SHP77 treated with DMSO at 0.1 percent for 48 hours (cell line): ENCODE measurements at regions not wholly inside any gene's neighbourhood (a gene's known extent, or its start where the extent isn't known, plus 50 kb on each side); places are given as distances from the start of the nearest gene placed in this dataset.

ENCODE experiments used
- DNase-seq: peaks from one replicate; lab custom pipeline; 2025; lab: John Stamatoyannopoulos, UW

DNA sequence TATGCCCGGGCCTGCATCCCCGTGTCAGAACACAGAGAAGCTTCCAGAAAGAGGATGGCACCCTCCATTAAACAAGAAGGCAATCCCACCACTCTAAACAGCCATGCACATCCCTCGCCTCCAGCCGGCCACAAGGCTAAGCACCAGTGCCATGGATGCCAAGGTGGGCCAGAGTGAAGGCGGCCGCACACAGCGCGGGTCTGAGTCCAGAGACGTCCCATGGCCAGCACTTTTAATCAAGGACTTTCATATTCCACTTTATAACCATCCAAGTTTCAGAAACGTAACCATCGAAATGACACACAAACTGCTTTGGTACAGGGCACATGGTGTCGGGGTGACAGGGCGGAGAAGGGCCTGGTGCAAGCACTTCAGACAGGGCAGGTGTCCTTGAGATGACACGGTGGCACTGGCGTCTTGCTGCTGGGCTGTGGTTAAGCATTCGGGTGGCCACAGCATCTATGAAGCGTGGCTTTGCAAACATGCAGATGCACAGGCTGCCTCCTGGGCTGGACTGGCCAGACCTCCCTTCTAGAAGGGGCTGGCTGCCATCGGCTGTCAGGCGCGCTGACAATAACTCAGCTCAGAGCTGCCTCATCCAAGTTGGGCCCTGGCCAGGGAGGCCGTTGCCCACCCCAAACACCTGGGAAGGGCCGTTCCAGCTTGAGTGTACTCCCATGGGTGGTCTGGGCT is 117.2 kb downstream of the RFLNA start:
- no peak for DNase-seq

DNA sequence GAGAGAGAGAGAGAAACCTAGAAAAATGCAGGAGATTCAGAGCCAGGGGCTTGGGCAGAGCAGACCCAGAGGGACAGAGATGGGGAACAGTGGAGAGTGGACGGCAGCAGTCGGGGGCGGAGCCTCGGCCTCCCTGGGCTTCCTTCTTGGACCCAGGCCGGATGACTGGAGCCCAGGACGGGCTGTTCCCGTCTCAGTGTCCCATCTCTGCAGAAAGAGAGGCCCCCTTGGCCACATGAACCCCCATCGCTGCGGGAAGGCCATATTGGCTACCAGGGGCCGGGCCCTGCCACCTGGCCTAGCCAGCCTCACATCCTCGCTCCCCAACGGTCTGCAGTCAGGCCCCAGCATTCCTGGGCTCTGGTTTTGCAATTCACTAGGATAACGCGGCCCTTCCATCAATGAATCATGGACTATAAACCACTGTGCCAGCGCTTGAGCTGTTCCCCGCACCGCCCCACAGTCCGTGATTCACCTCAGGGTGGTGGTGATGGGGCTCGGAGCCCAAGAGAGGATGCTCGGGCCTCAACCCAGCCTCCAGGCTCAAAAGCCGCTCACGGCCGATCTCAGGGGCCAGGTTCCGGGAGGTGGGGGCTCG is 116.5 kb downstream of the RFLNA start:
- no peak for DNase-seq

DNA sequence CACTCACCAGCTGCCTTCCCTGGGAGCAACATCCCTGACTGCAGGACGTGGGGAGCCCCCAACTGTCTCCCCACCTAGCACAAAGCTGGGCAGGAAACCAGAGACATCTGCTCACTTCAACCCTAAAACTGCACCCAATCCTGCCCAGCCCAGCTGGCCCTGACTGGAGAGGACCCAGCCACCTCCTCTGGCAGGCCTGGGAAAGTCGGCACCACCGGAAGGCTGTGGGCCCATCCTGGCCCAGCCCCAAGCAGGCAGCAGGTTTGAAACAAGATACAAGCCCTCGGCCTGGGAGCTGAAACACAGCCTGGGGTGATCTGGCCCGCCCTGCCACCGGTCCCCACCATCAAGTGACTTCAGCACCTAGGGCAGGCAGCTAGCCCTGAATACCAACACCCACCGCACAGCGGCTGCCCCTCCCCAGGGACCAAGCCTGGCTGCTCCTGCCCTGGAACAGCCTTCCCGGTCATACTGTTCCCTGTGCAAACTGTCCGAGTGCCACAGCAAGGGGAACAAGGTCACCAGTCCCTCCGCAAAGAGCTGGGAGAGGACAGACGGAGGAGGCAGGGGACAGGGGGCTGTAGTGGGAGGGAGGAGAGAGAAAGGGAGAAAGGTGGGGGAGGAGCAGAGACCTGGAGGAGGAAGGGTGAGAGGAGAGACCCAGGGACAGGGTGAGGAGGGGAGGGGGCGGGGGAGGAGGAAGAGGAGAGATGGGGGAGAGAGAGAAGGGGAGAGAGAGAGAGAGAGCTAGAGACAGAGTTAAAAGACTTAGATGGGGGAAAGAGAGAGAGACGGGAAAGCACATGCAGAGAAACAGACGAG is 115.7 kb downstream of the RFLNA start:
- no peak for DNase-seq

DNA sequence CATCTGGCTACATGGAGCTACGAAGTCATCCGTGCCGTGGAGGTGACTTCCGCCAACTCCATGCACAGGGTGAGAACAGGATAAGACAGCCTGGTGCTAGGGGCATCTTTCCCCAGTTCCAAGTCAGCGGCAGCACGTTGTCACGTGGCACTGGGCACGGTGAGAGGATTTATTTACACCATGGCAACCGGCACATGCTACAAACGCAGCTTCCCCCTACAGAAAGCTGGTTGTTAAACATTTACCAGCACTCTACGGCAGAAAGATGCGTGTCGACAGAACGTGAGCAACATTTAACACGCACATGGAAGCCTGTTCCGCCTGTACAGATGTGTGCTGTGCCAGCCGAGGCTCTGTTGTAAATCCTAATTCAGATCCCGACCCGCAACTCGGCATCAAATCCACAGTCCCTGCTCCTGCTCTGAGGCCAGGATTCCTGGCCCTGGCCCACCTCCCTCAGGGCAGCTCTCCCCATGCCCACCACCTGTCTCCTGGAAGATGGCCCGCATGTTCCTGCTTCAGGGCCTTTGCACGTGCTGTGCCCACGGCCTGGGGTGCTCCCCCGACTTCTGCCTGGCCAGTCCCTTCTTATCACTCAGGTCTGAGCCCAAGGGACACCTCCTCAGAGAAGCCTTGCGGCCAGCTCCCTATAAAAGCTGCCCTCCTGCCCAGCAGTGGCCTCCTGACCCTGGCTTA is 114.1 kb downstream of the RFLNA start:
- DNase-seq, result no peak

DNA sequence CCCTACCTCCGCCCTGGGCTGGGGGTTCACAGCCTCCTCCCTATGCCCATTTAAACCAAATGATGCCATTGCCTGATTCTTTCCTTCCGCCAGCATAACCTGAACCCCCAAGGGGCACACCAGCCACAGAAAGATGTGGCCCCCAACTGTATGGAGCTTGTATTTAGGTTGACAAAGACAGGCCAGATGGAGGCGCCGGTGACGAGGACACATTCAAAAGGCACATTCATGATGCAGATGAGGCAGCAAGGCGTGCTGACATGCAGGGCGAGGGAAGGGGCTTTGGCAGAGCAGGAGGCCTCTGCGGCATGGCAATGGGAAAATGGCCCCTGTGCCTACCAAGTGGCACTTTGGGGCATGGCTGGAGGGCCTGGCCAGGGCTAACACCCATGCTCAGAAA is 112.2 kb downstream of the RFLNA start:
- DNase-seq, result no peak

DNA sequence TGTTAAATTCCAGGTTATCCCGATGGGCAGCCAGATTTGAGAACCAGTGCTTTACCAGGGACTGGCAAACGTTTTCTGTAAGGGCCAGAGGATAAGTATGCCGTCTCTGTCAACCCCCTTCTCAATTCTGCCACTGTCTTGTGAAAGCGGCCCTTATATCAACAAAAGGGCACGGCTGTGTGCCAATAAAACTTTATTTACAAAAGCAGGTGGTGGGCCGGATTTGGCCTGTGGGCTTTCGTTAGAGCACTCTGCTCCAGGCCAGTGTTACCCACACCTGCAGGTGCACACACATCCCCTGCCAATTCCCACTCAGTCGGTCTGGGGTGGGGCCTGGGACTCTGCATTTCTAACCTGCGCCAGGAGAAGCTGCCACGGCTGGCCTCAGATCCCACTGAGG is 111.2 kb downstream of the RFLNA start:
- DNase-seq, result peak; percentile 36

DNA sequence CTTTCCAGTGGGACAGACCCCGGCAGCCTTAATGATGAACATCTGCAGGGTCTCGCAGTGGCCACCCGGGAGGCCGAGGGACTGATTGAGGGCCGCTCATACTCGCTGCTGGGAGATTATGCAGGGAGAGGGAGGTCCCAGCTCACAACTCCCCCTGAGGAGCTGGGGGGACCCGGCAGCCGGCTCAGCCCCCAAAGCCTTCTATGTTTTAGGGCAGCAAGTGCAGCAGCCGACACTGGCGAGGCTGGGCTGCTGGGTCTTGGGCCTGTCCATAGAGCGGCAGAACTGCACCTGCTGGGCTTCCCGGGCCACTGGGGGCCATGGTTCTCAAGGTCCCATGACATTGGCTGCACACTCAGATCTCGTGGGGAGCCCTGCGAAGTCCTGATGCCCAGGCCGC is 110.7 kb downstream of the RFLNA start:
- no peak for DNase-seq

DNA sequence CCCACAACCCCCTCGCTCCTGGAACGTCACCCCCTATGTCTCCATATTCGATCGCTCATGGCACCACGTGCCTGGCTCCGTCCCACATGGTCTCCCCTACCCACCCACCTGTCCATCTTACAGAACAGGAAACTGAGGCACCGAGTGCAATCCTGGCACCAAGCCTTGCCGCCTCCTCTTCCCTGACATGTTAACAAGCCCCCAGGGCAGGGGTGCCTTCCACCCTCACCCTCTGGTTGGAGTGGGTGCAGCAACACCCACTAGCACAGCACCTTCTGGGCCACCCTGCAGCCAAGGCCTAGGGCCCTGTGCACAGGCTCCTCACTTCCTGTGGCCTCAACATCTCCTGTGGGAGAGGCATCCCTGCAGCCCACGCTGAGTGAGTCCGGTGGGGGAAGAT is 110.3 kb downstream of the RFLNA start:
- DNase-seq, result no peak

DNA sequence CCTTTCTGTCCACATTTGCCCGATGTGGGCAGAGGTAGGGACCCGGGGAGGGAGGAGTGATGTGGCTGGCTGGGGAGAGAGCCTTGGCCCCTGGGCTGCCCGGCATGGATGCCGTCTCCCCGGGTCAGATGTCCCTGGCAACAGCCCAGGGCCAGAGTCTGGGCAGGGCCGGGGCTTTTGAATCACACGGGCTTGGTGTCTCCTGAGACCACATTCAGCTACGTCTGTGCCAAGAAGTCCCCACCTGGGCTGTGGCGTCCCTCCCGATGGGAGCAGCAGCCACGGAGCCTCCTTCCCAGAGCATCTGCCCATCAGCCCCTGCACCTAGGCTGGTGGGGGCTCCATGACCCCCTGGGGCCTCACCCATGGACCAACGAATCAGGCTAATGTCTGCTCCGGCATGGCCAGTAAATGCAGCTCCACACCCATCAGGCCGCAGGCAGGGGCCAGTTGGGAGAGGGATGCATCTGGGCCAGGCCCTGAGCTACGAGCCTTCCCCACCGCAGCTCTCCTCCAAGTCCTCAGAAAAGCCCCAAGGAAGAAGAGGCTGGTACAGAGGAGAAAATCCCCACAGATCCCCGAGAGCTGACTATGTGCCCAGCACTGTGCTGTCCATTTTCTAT is 109.4 kb downstream of the RFLNA start:
- DNase-seq, result no peak

DNA sequence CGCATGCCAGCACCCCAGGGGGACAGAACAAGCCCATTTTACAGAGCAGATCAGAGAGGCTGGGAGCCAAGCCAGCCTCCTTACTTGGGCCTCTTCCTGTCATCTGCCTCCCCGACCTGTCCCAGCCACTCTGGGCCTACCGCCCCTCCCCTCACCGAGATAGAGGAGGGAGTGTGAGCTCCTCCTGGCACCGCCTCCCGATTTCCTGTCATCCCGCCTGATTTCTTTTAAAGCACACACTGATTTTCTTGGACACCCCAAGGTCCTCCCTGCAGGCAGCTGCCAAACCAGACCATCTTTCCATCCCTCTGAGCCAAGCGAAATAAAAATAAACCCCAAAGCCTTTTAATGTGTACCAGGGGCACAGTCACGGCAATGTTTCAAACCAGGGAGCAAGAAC is 108.4 kb downstream of the RFLNA start:
- no peak for DNase-seq

DNA sequence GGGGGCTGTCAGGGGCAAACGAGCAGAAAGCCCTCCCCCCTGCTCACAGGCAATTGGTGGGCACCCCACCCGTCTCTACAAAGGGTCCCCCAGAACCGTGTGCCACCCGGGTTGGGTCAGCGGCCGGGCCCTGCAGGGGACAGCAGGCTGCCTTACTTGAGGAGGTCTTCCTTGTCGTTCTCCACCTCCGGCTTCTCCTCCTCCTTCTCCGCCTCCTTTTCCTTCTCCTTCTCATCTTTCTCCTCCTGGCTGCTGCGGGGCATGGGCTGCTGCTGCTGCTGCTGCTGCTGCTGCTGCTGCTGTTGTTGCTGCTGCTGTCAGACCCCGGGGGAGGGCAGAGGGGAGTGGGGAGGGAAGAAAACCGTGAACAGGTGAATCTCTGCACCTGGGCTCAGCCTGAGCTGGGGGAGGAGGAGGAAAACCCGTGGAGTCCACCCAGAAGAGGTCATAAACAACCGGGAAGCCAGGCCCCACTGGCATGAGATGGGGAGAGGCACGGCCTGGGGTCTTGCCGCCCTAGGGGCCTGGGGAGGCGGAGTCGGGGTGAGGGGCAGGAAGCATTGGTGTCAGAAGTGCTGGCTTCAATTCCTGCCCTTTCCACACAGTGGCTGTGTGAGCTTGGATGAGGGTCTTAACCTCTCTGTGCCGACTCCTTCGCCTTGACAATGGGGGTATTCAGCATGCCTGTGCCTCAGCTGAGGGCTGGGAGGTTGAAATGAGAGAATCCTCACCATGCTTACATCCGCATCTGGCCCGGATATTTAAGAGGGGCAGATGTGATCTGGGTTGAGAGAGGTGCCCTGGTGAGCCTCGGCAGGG is 107.6 kb downstream of the RFLNA start:
- DNase-seq, result no peak

DNA sequence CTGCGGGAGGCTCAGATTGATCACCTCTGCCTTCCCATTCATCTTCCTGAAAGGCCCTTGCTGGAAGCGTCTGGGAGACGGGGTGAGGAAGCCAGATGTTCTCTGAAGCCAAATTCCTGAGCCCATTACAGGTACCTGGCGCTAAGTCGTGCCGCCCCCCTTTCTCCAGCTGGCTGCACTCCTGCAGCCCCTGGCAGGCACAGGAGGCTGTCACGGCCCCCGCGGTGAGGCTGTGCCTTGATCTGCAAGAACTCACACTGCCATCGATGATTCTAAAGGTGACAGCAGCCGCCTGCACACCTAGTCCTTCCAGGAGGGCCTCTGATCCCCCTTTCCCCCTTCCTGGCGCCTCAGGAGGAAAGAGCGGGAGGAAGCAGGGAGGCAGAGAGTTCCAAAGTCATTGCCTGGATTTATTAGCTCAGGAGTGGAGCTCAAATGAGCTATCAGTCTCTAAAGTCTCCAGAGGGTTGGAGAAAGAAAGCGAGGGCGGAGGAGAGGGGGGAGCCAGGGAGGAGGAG is 106.9 kb downstream of the RFLNA start:
- no peak for DNase-seq

DNA sequence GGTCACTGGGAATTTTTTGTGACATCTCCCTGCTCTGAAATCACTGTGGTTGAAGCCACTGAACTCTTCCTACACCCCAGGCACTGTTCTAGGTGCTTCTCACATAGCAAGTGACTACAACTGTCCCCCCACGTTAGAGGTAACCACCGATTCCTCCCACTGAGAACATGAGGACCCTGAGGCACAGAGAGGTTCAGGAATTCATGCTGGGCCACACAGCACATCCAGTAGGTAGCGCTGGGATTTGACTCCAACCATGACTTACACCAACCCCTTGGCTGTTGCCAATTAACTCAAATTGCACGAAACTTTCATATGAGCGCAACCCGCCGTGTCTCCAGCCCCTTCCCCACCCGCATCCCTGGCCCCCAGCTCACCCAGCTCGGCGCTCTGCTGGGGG is 105.2 kb downstream of the RFLNA start:
- DNase-seq, result no peak

DNA sequence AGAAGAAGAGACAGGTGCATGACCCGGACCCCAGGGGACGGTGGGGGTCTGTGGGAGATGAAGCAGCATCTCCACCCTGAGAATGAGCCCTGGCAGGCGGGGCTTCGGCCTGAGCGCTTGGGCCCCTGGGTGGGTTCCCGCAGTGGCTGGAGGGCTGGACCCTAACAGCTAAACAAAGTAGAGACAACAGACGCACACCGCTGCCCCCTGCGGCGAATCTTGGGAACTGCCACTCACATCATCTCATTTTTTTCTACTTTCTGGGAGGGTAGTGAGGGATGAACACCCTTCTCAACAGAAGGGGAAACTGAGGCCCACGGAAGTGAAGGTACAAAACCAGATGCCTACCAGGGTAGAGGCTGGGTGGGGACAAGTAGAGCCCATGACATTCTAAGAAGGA is 104.7 kb downstream of the RFLNA start:
- DNase-seq, result no peak

DNA sequence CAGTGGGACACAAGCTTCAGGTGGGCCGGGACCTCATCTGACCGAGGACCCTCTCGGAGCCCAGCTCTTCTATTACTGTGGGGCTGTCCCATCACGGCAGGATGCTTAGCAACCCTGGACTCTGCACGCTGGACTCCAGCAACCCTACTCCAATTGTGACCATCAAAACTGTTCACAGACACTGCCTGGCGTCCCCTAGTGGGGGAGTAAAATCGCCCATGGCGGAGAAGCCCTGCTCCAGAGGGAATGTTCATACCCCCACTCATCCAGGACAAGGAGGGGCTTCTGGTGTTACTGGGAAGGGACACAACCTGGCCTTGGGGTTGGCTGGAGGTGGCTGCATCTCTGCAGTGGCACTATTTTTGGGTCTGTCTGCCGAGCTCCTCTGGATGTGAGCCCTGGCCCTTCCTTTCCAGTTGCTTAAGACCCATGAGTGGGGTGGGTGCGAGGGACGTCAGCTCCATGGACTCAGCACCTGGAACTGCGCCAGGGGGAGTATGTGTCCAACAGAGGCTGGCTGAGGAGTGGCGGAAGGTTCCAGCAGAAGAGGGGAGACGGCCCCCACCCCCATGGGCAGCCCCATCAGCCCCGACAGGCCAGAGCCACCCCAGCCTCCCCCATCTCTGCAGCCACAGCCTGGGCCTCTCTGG is 103.8 kb downstream of the RFLNA start:
- DNase-seq, result no peak

DNA sequence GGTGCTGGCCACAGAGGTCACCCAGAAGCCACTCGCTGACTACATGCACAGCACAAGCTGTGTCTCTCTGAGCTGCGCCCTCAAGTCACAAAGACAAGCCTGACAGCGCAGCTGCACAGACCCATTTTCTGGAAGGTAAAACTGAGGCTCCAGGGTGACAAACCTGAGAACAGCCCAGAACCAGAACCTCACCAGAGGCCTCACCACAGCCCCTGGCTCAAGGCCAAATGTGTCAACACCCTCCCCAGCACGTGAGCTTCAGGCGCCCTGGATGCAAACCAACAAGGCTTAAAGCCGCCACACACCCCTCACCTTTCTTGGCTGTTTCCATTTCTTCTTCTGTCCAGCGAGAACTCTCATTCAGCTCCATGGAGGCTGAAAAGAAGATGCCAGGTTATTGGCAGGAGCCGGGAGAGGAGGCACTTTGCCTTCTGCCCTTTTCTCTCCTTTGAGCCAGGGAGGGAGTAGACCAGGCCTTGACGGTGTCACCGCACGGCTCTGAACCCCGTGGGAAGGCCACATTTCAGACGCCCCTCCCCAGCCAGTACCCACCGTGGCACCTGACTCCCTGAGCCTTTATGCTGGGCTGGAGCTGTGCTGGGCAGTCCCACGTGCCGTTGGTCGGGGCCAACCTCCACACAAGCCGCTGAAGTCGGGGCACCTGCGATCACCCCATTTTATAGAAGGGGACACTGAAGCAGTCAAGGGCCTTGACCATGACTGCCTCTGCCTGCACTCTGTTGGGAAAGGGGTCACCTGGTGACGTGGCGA is 103.1 kb downstream of the RFLNA start:
- DNase-seq, result no peak

DNA sequence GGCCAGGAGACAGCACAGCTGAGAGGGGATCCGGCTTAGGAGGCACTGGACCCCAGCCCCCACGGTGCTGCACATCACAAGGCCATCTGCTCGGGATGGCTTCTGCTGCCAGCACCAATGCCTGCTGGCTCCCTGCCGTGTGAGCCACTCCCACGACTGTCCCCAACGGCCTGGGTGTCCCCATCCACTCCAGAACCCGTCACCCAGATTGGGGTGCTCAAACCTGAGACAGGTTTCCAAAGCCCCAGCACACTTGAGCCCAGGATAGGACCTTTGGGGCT is 102.4 kb downstream of the RFLNA start:
- DNase-seq, result no peak

DNA sequence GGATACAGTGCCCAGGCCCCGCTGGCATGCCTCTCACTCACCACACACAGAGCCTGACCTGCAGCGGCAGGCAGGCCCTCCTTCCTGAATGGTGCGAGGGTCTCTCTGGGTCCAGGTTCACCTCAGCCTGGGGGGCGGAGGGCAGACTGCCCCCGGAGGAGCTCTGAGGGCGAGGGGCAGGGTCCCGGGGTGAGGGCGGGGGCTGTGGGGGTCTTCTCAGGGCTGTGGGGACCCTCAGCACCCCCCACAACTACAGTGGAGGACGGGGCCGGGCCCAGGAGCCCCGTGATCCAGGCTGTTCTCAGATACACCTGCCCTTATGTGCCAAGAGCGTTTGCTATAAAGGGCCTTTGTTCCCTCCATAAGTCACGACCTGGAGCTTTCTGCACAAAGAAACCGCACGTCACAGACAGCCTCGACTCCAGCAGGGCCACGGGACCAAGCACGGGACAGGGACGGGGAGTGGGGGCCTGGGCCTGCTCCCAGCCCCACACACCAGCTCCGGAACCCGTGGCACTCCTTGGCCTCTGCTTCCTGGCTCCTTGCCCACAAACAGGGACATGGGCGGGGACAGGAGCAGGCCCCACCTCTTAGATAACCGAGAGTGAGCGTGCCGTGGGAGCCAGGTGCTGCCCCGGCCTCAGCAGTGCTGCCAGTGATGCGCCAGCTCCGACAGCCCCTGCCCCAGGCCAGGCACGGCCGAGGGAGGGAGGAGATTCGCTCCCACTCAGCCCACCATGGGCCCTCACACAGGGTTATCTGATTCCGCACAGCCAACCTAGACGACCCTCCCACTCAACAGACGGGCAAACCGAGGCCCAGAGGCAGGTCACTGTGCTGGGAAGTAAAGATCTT is 101.9 kb downstream of the RFLNA start:
- DNase-seq, result no peak

DNA sequence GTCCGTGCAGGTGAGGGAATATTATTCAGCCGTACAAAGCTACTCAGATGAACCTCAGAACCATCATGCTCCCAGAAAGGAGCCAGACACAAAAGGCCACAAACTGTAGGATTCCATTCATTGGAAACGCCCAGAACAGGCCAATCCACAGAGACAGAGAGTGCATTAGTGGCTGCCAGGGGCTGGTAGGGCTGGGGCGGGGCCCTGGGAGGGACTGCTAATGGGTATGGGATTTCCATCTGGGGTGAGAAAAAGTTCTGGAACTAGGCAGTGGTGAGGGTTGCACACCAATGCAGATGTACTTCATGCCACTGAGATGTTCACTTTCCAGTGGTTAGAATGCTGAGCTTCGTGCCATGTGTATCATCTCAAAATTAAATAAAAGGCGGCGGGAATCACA is 101.1 kb downstream of the RFLNA start:
- no peak for DNase-seq
